ENCODE measurements at regions not wholly inside any gene's neighbourhood (a gene's known extent, or its start where the extent isn't known, plus 50 kb on each side); places are given as distances from the start of the nearest gene placed in this dataset.

GRCh38 chr14:51457843-51458562, 193.7 kb upstream of the FRMD6 start:
- no peak for TF ChIP-seq CTCF (IDR thresholded peaks at IDR 0.05; ENCODE audit: poor library complexity, severe bottlenecking)
- no peak for TF ChIP-seq EZH2 (IDR thresholded peaks at IDR 0.05; ENCODE audit: borderline replicate concordance, insufficient read depth, low read length, poor library complexity, severe bottlenecking)
- TF ChIP-seq EP300 (conservative IDR thresholded peaks at IDR 0.05; ENCODE audit: poor library complexity, severe bottlenecking), result no peak
- TF ChIP-seq RAD21 (conservative IDR thresholded peaks at IDR 0.05), result no peak
- no peak for TF ChIP-seq SMC3 (conservative IDR thresholded peaks at IDR 0.05; ENCODE audit: poor library complexity)
- TF ChIP-seq MXI1 (conservative IDR thresholded peaks at IDR 0.05; ENCODE audit: poor library complexity, severe bottlenecking), result no peak
- no peak for TF ChIP-seq TAF1 (IDR thresholded peaks at IDR 0.05; ENCODE audit: low read depth)
- TF ChIP-seq REST (IDR thresholded peaks at IDR 0.05; ENCODE audit: borderline replicate concordance), result no peak
